ENCODE measurements at regions not wholly inside any gene's neighbourhood (a gene's known extent, or its start where the extent isn't known, plus 50 kb on each side); places are given as distances from the start of the nearest gene placed in this dataset.

DNA sequence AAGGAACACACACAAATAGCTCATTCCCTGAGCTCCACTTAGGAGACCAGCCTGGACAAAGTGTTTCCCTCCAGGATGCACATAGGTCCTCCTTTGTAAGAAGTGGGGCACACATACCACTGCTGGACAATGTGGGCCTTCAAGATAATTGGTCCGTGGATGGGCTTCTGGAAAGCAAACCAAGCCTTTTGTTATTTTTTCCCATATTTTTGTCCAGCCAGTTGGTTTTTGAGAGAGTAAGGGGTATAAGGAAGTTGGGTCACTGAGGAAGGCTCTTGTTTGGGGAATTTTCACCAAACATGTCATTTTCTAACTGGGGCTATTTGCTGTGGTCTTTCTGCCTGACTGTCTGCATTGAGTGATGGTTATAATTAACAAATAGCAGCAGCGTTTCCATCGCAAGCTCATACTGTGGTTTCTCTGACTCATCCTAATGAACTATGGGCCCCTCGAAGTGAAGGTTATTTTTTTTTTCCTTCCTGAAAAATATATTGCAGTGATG, 306.3 kb upstream of the DUSP10 start:
- H3K4me2 ChIP-seq = no peak overlapping the region
- H3K36me3 ChIP-seq (replicated peaks; ENCODE audit: insufficient read depth, low read depth) = no peaks in the 10 kb centered on the region
- DNase-seq (ENCODE audit: low spot score) = no peak
- no peaks in the 10 kb centered on the region for H3K9me3 ChIP-seq (ENCODE audit: low read depth)
- H3K27me3 ChIP-seq = no peaks in the 10 kb centered on the region
- H3K4me3 ChIP-seq = no peak overlapping the region
- 50% methylated on average over 4 of the region's 4 CpGs for WGBS (ENCODE audit: low lambda C conversion rate, missing lambda C conversion rate)
- H2AFZ ChIP-seq = no peak overlapping the region
- peaks cover 16% of the 10 kb centered on the region for H3K4me1 ChIP-seq (ENCODE audit: insufficient read depth)
- no peaks in the 10 kb centered on the region for H4K20me1 ChIP-seq (ENCODE audit: insufficient read depth, poor library complexity, severe bottlenecking)
- TF ChIP-seq EZH2 (IDR thresholded peaks at IDR 0.05; ENCODE audit: borderline replicate concordance) = no peak
- TF ChIP-seq, protein P1, sequence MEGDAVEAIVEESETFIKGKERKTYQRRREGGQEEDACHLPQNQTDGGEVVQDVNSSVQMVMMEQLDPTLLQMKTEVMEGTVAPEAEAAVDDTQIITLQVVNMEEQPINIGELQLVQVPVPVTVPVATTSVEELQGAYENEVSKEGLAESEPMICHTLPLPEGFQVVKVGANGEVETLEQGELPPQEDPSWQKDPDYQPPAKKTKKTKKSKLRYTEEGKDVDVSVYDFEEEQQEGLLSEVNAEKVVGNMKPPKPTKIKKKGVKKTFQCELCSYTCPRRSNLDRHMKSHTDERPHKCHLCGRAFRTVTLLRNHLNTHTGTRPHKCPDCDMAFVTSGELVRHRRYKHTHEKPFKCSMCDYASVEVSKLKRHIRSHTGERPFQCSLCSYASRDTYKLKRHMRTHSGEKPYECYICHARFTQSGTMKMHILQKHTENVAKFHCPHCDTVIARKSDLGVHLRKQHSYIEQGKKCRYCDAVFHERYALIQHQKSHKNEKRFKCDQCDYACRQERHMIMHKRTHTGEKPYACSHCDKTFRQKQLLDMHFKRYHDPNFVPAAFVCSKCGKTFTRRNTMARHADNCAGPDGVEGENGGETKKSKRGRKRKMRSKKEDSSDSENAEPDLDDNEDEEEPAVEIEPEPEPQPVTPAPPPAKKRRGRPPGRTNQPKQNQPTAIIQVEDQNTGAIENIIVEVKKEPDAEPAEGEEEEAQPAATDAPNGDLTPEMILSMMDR (IDR thresholded peaks at IDR 0.05; ENCODE audit: poor library complexity) = no peak
- no peak for TF ChIP-seq EZH2phosphoT487 (IDR thresholded peaks at IDR 0.05; ENCODE audit: low read depth, severe bottlenecking, unreplicated experiment)
- no peaks in the 10 kb centered on the region for H3K79me2 ChIP-seq
- H3K9me2 ChIP-seq (replicated peaks; ENCODE audit: insufficient read depth) = no peaks in the 10 kb centered on the region
- H3K27ac ChIP-seq = no peak overlapping the region

DNA sequence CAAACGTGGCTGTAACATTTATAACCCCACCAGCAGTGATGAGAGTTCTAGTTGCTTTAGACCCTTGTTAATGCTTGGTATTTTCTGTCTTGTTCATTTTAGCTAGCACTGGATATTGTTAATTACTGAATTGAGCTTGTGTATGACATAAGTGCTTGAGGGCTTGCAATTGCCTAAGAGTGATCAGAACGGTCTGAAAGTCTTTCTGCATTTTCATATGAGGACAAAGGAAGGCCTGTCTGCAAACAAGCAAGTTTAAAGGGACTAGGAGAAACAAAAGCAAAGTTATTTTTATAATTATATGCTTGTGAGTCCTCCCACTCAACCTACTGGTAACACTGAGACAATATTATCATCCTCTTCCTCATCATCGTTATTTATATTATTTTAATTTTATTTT, 305.5 kb upstream of the DUSP10 start:
- 73% methylated on average over 3 of the region's 3 CpGs for WGBS (ENCODE audit: low lambda C conversion rate, missing lambda C conversion rate)
- H2AFZ ChIP-seq = no peak overlapping the region
- no peak overlapping the region for H3K4me3 ChIP-seq
- H3K36me3 ChIP-seq (replicated peaks; ENCODE audit: insufficient read depth, low read depth) = no peaks in the 10 kb centered on the region
- H3K79me2 ChIP-seq = no peaks in the 10 kb centered on the region
- no peaks in the 10 kb centered on the region for H4K20me1 ChIP-seq (ENCODE audit: insufficient read depth, poor library complexity, severe bottlenecking)
- H3K27me3 ChIP-seq = no peaks in the 10 kb centered on the region
- peaks cover 24% of the 10 kb centered on the region for H3K4me1 ChIP-seq (ENCODE audit: insufficient read depth)
- no peaks in the 10 kb centered on the region for H3K9me3 ChIP-seq (ENCODE audit: low read depth)
- no peak overlapping the region for H3K4me2 ChIP-seq
- H3K27ac ChIP-seq = no peak overlapping the region
- TF ChIP-seq EZH2phosphoT487 (IDR thresholded peaks at IDR 0.05; ENCODE audit: low read depth, severe bottlenecking, unreplicated experiment) = no peak
- TF ChIP-seq, protein P1 (IDR thresholded peaks at IDR 0.05; ENCODE audit: poor library complexity) = no peak
- no peak for TF ChIP-seq EZH2 (IDR thresholded peaks at IDR 0.05; ENCODE audit: borderline replicate concordance)
- DNase-seq (ENCODE audit: low spot score) = no peak
- no peaks in the 10 kb centered on the region for H3K9me2 ChIP-seq (replicated peaks; ENCODE audit: insufficient read depth)

DNA sequence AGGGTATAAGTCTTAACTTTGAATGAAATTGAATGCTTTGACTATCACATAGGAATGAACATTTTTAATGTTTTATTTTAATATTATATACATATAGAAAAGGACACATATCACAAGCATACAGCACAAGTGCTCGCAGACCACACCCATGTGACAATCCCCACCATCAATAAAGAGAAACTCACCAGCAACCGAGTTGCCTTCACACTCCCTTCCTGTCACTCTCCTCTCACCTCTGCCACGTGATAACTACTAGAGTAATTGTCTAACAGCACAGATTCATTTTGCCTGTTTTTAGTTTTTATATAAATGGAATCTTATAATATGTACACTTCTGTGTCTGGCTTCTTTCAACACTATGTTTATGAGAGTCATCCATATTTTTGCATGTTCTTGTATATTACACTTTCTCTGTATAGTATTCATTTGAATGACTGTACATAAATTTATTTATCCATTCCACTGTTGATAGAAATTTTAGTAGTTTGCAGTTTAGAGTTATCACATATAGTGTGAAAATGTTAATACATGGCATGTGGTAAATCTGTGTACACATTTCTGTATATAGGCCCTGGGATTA, 304.9 kb upstream of the DUSP10 start:
- WGBS (ENCODE audit: low lambda C conversion rate, missing lambda C conversion rate) = 88% methylated on average over 3 of the region's 3 CpGs
- Histone ChIP-seq H2AFZ (no peak overlapping the region), H3K4me1 (ENCODE audit: insufficient read depth) (peaks cover 25% of the 10 kb centered on the region), H4K20me1 (ENCODE audit: insufficient read depth, poor library complexity, severe bottlenecking) (no peaks in the 10 kb centered on the region), H3K4me3 (no peak overlapping the region), H3K27me3 (no peaks in the 10 kb centered on the region), H3K9me2 (replicated peaks; ENCODE audit: insufficient read depth) (no peaks in the 10 kb centered on the region), H3K9me3 (ENCODE audit: low read depth) (no peaks in the 10 kb centered on the region), H3K79me2 (no peaks in the 10 kb centered on the region), H3K36me3 (replicated peaks; ENCODE audit: insufficient read depth, low read depth) (no peaks in the 10 kb centered on the region), H3K27ac (no peak overlapping the region), H3K4me2 (no peak overlapping the region)
- TF ChIP-seq, protein P1 (IDR thresholded peaks at IDR 0.05; ENCODE audit: poor library complexity) = no peak
- no peak for TF ChIP-seq EZH2 (IDR thresholded peaks at IDR 0.05; ENCODE audit: borderline replicate concordance)
- no peak for TF ChIP-seq EZH2phosphoT487 (IDR thresholded peaks at IDR 0.05; ENCODE audit: low read depth, severe bottlenecking, unreplicated experiment)
- DNase-seq (ENCODE audit: low spot score) = no peak

Measured in hepatocyte (in vitro differentiated cells).